ENCODE measurements at regions not wholly inside any gene's neighbourhood (a gene's known extent, or its start where the extent isn't known, plus 50 kb on each side); places are given as distances from the start of the nearest gene placed in this dataset.

DNA sequence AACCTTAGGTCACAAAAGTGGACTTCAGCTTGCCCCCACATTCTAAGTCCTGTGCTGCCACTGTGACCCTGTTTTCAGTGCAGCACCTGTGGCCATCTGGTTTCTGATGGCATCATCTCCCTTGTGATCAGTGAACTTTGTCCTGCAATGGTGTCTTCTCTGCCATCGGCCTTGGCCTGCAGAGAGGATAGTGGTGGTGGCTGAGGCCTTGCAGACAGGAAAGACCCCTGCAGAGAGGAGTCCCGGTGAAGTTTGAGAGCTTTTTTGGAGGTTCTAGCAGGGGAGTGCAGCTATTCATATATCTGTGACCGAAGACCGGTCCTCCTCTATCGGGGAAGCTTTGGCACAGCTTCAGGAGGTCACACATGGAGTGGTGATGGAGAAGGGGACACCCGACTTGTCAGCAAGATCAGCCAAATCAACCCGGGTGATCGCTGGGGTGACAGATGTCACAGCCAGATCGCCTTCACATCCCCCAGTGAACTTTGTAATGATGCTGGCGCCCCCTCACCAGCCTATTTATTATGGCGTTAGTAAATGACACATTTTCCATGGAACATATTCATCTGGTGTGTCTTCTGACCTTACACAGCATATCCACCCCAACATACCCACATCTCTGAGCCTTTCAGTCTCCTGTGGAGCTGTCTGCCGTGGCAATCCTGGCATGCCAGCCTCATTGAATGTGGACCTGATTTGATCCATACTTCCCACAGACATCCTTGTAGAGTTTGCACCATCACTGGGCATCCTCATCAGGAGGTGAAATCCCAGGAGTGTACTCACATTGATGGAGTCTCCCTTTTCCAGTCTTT is 136.1 kb downstream of the PAPOLA start:
- no peak for DNase-seq

- no peak for DNase-seq
Observed at GRCh38 chr14:96639550-96639949, 137.4 kb downstream of the PAPOLA start.

DNA sequence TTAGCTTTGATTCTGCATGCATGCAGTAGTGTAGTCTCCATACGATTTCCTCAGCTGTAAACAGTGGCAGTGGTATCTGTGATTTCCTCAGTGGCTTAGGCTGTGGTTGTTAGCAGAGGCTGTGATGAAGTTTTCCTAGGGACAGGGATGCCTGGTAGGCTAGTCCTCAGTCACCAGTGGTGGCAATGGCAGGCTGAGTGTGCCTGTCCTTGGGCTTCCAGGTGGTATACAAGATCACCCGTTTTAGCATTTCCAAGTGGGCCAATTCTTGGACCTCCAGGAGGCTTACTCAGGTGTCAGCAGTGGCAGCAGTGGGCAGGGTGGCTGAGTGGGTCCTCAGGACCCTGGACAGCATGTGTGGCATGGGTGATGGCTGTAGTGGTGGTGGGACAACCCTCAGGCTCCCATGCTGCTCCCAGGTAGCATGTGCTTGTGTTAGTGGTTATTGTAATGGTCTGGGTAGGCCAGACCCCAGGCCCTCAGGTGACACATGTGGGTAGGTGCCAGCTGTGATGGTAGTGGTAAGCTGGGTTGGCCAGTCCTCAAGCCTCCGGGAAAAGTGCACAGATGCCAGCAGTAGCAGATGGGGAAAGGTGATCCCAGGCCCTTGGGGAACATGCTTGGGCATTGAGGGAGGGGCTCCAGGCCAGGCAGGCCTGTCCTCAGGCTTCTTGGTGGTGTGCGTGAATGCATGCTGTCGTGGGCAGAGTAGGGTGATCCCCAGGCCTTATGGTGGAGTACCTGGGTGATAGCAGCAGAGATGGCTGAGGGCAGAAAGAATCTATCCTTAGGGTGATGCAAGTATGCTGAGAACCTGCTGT is 146.5 kb downstream of the PAPOLA start:
- DNase-seq: no peak

DNA sequence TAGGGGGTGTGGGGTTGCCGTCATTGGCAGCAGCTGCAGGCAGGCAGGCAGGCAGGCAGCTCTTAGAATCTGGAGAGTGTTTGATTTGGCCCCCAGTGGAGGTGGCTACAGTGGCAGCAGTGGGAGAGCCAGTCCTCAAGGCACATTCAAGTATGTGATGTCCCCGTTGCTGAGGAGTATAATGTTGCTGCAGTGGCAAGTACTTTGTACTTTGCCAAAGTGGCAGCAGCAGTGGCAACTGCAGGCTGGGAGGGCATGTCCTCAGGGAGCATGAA is 147.1 kb downstream of the PAPOLA start:
- no peak for DNase-seq

DNA sequence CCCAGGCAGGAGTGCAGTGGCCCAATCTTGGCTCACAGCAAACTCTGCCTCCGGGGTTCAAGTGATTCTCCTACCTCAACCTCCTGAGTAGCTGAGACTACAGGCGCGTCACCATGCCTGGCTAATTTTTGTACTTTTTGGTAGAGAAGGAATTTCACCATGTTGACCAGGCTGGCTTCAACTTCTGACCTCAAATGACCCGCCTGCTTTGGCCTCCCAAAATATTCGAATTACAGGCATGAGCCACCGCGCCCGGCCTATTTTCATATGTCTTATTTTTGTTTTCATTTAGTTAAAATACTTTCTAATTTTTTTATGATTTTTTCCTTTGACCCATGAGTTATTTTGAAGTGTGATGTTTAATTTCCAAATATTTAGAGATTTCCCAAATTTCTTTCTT is 143.6 kb upstream of the VRK1 start:
- no peak for DNase-seq

GRCh38 chr14:96658611-96659010 is 138.6 kb upstream of the VRK1 start:
- no peak for DNase-seq

DNA sequence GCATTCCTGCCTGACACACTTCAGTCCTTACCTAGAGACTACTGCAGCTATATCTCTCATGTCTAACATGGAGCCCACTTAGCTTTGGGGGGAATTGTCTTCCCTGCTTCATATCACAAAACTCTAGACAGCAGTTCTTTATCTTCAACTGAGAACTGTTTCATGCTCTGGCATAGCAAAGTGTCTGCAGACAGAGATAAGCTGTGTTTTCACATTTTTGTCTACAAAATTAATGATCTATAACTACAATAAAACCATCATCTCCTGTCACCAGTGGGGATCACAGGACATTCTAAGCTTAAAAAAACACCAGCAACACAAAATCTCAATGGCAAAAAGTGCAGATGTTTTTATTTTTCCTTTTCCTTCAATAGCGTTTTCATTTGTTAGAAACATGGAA is 137.1 kb upstream of the VRK1 start:
- DNase-seq: no peak

DNA sequence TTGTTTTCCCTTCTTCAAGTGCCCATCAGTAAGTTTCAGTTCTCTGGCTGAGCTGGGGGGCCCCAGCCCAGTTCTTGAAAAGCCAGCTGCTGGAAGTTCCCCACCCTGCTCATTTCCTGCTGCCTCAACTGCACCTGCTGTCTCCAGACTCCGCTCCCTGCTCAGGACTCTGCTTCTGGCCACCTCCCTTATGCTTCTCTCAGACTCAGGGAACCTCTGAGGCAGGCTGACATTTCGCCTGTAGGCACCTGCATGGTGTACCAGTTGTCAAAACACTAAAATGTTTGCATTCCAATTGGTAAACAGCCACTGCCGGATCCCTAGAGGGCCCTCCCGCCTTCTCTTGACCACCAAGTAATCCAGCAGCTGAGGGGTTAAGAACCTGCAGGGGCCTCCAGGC is 136.5 kb upstream of the VRK1 start:
- no peak for DNase-seq

- no peak for DNase-seq
Observed at GRCh38 chr14:96661244-96661969, 135.8 kb upstream of the VRK1 start.

GRCh38 chr14:96662116-96662970 is 134.8 kb upstream of the VRK1 start:
- DNase-seq: no peak

DNA sequence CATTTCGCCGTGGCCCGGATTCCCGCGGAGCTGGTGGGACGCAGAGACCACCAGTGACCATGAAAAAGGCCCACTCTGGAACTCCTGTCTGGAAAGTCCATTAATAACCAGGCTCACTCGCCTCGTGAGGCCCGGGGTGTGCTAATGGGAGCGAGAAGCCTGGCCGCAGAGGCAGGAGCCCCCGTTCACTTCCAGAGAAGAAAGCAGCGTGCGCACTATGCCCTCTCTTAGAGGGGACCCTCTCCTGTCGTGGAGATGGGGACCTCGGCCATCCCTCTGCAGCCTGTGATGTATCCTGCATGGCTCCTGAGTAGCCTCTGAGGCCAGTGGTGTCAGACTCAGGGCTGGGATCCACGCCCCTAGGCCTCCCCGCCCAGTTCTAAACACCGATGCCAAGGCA is 134.1 kb upstream of the VRK1 start:
- DNase-seq: no peak

- DNase-seq: no peak
Observed at GRCh38 chr14:96663491-96664067, 133.6 kb upstream of the VRK1 start.

- no peak for DNase-seq
Observed at GRCh38 chr14:96666088-96666487, 131.1 kb upstream of the VRK1 start.

GRCh38 chr14:96670391-96670790 is 126.8 kb upstream of the VRK1 start:
- no peak for DNase-seq

DNA sequence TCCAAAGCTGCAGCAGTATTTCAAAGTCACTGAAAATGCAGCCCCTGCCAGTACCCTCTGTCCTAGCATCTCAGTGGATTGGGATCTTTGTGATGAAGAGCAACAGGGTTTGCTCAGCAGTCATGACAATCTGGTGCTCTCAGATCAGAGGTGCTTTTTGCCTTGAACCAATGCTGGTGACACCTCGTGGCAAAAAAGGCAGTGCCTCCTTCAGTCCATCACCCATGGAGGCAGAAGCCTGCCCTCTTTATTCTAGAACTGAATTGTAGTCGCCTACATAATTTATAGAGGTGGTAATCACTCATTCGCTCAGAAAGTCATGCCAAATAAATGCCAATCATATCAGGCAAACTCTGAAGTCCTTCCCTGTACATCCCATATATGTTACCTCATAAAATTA is 126.0 kb upstream of the VRK1 start:
- DNase-seq: no peak

GRCh38 chr14:96673706-96674105 is 123.5 kb upstream of the VRK1 start:
- DNase-seq: no peak

- DNase-seq: no peak
Observed at GRCh38 chr14:96674121-96674520, 123.1 kb upstream of the VRK1 start.

GRCh38 chr14:96676166-96676565 is 121.0 kb upstream of the VRK1 start:
- DNase-seq: no peak

GRCh38 chr14:96681829-96682228 is 115.4 kb upstream of the VRK1 start:
- no peak for DNase-seq

DNA sequence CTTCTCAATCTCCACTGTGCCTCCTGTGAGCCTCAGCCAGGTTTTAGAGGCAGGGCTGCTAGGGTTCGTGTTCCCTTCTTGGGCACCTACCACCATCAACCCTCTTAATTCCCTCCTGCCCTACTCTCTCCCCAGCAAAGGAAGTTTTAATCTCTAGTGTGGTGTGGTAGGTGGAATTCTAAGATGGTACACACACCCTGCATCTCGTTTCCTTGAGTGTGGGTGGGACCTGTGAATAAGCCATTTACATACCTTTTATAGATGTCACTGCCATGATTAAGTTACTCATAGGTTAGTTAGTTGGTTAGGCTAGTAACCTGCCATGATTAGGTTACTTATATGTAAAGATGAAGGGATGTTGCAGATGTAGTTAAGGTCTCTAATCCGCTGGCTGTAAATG is 114.8 kb upstream of the VRK1 start:
- no peak for DNase-seq

DNA sequence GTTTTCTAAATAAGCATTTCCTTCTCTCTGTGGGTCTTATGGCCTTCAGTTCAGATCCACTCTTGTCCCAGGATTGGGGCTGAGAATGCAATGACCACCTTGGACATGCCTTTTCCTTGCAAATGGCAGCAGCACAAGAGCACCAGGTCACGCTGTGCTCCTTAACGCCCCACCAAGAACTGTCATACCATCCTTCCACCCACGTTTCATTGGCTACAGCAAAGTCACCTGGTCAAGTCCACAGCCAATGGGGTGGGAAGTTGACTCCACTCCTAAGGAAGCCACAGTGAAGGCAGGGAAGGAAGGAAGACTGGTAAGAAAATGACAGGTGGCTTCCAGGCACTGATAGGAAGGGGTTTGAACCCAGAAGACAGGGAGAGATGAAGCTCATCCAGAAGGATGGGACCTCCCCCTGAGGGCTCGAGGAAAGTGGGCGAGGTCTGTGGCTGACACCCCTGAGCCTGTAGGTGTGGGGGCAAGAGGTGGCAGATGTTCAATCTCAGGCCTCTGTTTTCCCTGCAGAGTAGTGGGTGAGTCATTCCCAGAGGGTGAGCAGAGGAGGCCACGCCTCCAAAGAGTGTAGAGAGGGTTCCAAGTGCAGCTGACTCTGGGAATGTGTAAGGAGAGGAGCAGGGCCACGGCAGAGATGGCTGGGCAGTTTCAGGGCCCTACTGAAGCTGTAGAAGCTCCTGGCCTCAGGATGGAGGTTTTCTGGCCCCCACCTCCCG is 113.5 kb upstream of the VRK1 start:
- no peak for DNase-seq

- DNase-seq: no peak
Observed at GRCh38 chr14:96686126-96686525, 111.1 kb upstream of the VRK1 start.
